ENCODE measurements at regions not wholly inside any gene's neighbourhood (a gene's known extent, or its start where the extent isn't known, plus 50 kb on each side); places are given as distances from the start of the nearest gene placed in this dataset.

DNA sequence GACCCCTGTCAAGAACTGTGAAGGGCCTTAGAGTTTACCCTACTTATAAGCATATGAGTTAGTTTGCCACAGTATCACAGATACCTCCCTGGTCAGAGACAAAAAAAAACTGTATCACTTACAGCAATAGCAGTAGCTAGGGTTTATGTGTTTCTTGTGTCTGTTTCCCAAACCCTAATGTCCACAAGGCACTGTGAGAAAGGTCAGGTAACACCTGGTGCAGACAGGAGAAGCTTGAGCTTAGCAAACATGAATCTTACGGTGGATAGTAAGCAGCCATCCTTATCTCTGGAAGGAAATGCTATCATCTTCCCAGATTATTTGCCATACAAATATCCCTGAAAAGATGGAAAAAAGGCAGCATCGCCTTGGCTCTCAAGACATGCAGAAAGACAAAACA lies 208.5 kb upstream of the KCNN2 start:
- no peak overlapping the region for H2BK20ac ChIP-seq (ENCODE audit: low read depth, low read length, poor library complexity, severe bottlenecking)
- no peak overlapping the region for H3K18ac ChIP-seq (ENCODE audit: insufficient read length, low read depth, low read length)
- no peak overlapping the region for H2BK12ac ChIP-seq (ENCODE audit: insufficient read length, low read depth, low read length)
- H3K27ac ChIP-seq (ENCODE audit: insufficient read length, low read depth, low read length): no peak overlapping the region
- no peaks in the 10 kb centered on the region for H3K79me2 ChIP-seq (ENCODE audit: insufficient read depth, low read length)
- no peak overlapping the region for H3K56ac ChIP-seq (ENCODE audit: insufficient read length, low read depth, low read length)
- no peak overlapping the region for H2AFZ ChIP-seq (ENCODE audit: low read length)
- H3K4me2 ChIP-seq (ENCODE audit: insufficient read depth, insufficient read length, low read length): no peak overlapping the region
- no peaks in the 10 kb centered on the region for H3K79me1 ChIP-seq (ENCODE audit: insufficient read depth, low read depth, low read length, poor library complexity, severe bottlenecking)
- Mint-ChIP-seq H3K4me3 (no peak overlapping the region), H3K27ac (no peak overlapping the region), H3K9me3 (peaks cover 24 to 40% of the 10 kb centered on the region in 2 experiments), H3K27me3 (ENCODE audit: low read depth) (0 out of 2 replicates have a peak, but pooled peaks cover 1% of the 10 kb centered on the region), H3K36me3 (ENCODE audit: insufficient read depth in 1 of 3, low read depth in 3 of 3) (peaks cover 8 to 23% (median 14%) of the 10 kb centered on the region in 3 experiments), H3K4me1 (no peaks in the 10 kb centered on the region)
- H3K14ac ChIP-seq (ENCODE audit: insufficient read depth, low read length): no peak overlapping the region
- WGBS (ENCODE audit: extremely low coverage, insufficient read length, low lambda C conversion rate): no CpG with 5 or more reads among the region's 2 CpGs
- no peak overlapping the region for H2BK5ac ChIP-seq (ENCODE audit: insufficient read length, low read length)
- H4K8ac ChIP-seq (replicated peaks; ENCODE audit: insufficient read length, low read depth, low read length): no peak overlapping the region
- no peak overlapping the region for H3K23ac ChIP-seq (ENCODE audit: insufficient read length, low read depth, low read length)
- no peak overlapping the region for H4K5ac ChIP-seq (ENCODE audit: insufficient read length, low read depth, low read length)
- no peak overlapping the region for H3K9ac ChIP-seq (ENCODE audit: extremely low read depth, insufficient read length, low read length)
- TF ChIP-seq, protein P1, sequence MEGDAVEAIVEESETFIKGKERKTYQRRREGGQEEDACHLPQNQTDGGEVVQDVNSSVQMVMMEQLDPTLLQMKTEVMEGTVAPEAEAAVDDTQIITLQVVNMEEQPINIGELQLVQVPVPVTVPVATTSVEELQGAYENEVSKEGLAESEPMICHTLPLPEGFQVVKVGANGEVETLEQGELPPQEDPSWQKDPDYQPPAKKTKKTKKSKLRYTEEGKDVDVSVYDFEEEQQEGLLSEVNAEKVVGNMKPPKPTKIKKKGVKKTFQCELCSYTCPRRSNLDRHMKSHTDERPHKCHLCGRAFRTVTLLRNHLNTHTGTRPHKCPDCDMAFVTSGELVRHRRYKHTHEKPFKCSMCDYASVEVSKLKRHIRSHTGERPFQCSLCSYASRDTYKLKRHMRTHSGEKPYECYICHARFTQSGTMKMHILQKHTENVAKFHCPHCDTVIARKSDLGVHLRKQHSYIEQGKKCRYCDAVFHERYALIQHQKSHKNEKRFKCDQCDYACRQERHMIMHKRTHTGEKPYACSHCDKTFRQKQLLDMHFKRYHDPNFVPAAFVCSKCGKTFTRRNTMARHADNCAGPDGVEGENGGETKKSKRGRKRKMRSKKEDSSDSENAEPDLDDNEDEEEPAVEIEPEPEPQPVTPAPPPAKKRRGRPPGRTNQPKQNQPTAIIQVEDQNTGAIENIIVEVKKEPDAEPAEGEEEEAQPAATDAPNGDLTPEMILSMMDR (conservative IDR thresholded peaks at IDR 0.05): no peak
- no peaks in the 10 kb centered on the region for H3K4me1 ChIP-seq (ENCODE audit: insufficient read depth, low read length)
- no peaks in the 10 kb centered on the region for H3K27me3 ChIP-seq (ENCODE audit: insufficient read depth, low read length)
- no peak overlapping the region for H2AK5ac ChIP-seq (ENCODE audit: insufficient read length, low read length)
- no peak overlapping the region for H2BK120ac ChIP-seq (ENCODE audit: low read depth, low read length, poor library complexity, severe bottlenecking)
- no peaks in the 10 kb centered on the region for H3K9me3 ChIP-seq (ENCODE audit: control insufficient read depth, low read depth, low read length)
- H3T11ph ChIP-seq (ENCODE audit: low read length): no peak overlapping the region
- H4K20me1 ChIP-seq (ENCODE audit: control insufficient read depth, insufficient read depth, insufficient read length): no peaks in the 10 kb centered on the region
- H4K91ac ChIP-seq (ENCODE audit: insufficient read length, low read depth, low read length): no peak overlapping the region
- no peak for DNase-seq
- H3K23me2 ChIP-seq (ENCODE audit: insufficient read length, low read depth, low read length, poor library complexity, severe bottlenecking): no peaks in the 10 kb centered on the region
- no peak overlapping the region for H3K4ac ChIP-seq (ENCODE audit: low read depth, low read length)
- no peak overlapping the region for H2BK15ac ChIP-seq (ENCODE audit: low read depth, low read length)
